HEK293 (cell line): ENCODE measurements at regions not wholly inside any gene's neighbourhood (a gene's known extent, or its start where the extent isn't known, plus 50 kb on each side); places are given as distances from the start of the nearest gene placed in this dataset.

Experiments
- TCF7L2 ChIP-seq: IDR thresholded peaks from 2 replicates; pipeline ENCODE4 v1.6.1; 2011; ENCODE audit warnings: low read depth, mild to moderate bottlenecking, inconsistent platforms, low read length, moderate library complexity, borderline replicate concordance
- ZFP41 ChIP-seq: fragments of 450-650 bp; formaldehyde crosslinking; IDR thresholded peaks from 2 replicates; pipeline ENCODE4 v1.5.1; 2016; ENCODE audit warnings: missing biosample characterization, missing genetic modification characterization, borderline replicate concordance
- ZNF202 ChIP-seq: fragments of 450-650 bp; formaldehyde crosslinking; IDR thresholded peaks from 2 replicates; pipeline ENCODE4 v1.5.1; 2016; ENCODE audit warnings: missing biosample characterization, missing genetic modification characterization, borderline replicate concordance
- ZNF24 ChIP-seq: fragments of 450-650 bp; formaldehyde crosslinking; IDR thresholded peaks from 2 replicates; pipeline ENCODE4 v1.5.1; 2016; ENCODE audit warnings: missing biosample characterization, missing genetic modification characterization
- TF ChIP-seq, protein P1 (sequence below): fragments of 450-650 bp; formaldehyde crosslinking; IDR thresholded peaks from 2 replicates; pipeline ENCODE4 v1.5.1; 2016; ENCODE audit warnings: missing biosample characterization, missing genetic modification characterization

GRCh38 chr4:17097362-17097761 lies 198.9 kb upstream of the LDB2 start:
- TF ChIP-seq ZFP41 (tag by site-specific recombination) (no peak), TCF7L2 (no peak), ZNF202 (no peak), ZNF24 (tag by site-specific recombination) (no peak)
- TF ChIP-seq, protein P1, sequence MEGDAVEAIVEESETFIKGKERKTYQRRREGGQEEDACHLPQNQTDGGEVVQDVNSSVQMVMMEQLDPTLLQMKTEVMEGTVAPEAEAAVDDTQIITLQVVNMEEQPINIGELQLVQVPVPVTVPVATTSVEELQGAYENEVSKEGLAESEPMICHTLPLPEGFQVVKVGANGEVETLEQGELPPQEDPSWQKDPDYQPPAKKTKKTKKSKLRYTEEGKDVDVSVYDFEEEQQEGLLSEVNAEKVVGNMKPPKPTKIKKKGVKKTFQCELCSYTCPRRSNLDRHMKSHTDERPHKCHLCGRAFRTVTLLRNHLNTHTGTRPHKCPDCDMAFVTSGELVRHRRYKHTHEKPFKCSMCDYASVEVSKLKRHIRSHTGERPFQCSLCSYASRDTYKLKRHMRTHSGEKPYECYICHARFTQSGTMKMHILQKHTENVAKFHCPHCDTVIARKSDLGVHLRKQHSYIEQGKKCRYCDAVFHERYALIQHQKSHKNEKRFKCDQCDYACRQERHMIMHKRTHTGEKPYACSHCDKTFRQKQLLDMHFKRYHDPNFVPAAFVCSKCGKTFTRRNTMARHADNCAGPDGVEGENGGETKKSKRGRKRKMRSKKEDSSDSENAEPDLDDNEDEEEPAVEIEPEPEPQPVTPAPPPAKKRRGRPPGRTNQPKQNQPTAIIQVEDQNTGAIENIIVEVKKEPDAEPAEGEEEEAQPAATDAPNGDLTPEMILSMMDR (tag by site-specific recombination) = no peak
